DND-41 (cell line): ENCODE measurements at regions not wholly inside any gene's neighbourhood (a gene's known extent, or its start where the extent isn't known, plus 50 kb on each side); places are given as distances from the start of the nearest gene placed in this dataset.

Experiments
- ATAC-seq: fragments of 200-7000 bp; cut with Tn5 transposase; 3 replicates; pipeline ENCODE4 v1.9.1; 2021; ENCODE audit warnings: low read depth; ENCODE audit not compliant: insufficient read depth
- DNase-seq: peaks from one replicate; pipeline ENCODE4 v3.0.0-alpha.2; 2020
- H2AFZ ChIP-seq: 2 replicates; pipeline ENCODE4 v1.6.0; 2012; ENCODE audit warnings: low read depth, low read length
- H3K27ac ChIP-seq: 2 replicates; pipeline ENCODE4 v1.5.1; 2012; ENCODE audit warnings: low read length, inconsistent platforms
- H3K27me3 ChIP-seq: fragments of 200-600 bp; sonication (generic); 2 replicates; pipeline ENCODE4 v1.6.0; 2012; ENCODE audit warnings: low read length, mild to moderate bottlenecking, inconsistent platforms; ENCODE audit not compliant: insufficient read depth, poor library complexity
- H3K36me3 ChIP-seq: 2 replicates; pipeline ENCODE4 v1.5.1; 2012; ENCODE audit warnings: low read length, inconsistent platforms; ENCODE audit not compliant: insufficient read depth
- H3K4me1 ChIP-seq: 2 replicates; pipeline ENCODE4 v1.5.1; 2012; ENCODE audit warnings: mild to moderate bottlenecking, low read length; ENCODE audit not compliant: insufficient read depth
- H3K4me2 ChIP-seq: 2 replicates; pipeline ENCODE4 v1.6.0; 2012; ENCODE audit warnings: mild to moderate bottlenecking, moderate library complexity, low read length, inconsistent platforms; ENCODE audit not compliant: insufficient read depth
- H3K4me3 ChIP-seq, 2 experiments: fragments of 200-600 bp in 1 of 2; shearing (Covaris generic) in 1 of 2; 2 replicates each; pipeline ENCODE4 v1.5.1; 2012 to 2016; ENCODE audit warnings: inconsistent platforms in 2 of 2, low read length in 2 of 2, mild to moderate bottlenecking in 2 of 2, low read depth in 1 of 2, moderate library complexity in 1 of 2
- H3K79me2 ChIP-seq: 2 replicates; pipeline ENCODE4 v1.6.0; 2012; ENCODE audit warnings: low read length, inconsistent platforms; ENCODE audit not compliant: insufficient read depth
- H3K9ac ChIP-seq: 2 replicates; pipeline ENCODE4 v1.6.0; 2012; ENCODE audit warnings: low read depth, mild to moderate bottlenecking, inconsistent platforms, low read length, moderate library complexity
- H3K9me3 ChIP-seq: 2 replicates; pipeline ENCODE4 v1.5.1; 2012; ENCODE audit warnings: low read length, moderate library complexity, mild to moderate bottlenecking, inconsistent platforms; ENCODE audit not compliant: insufficient read depth, severe bottlenecking
- H4K20me1 ChIP-seq: 2 replicates; pipeline ENCODE4 v1.6.0; 2012; ENCODE audit warnings: low read length; ENCODE audit not compliant: insufficient read depth
- EZH2 ChIP-seq: IDR thresholded peaks from 3 replicates; pipeline ENCODE4 v1.6.1; 2012; ENCODE audit warnings: borderline replicate concordance, low read depth, mild to moderate bottlenecking, moderate library complexity, low read length, inconsistent platforms; ENCODE audit not compliant: severe bottlenecking
- TF ChIP-seq, protein P1 (sequence below): IDR thresholded peaks from 2 replicates; pipeline ENCODE4 v1.5.1; 2012; ENCODE audit warnings: borderline replicate concordance, low read length, moderate library complexity, mild to moderate bottlenecking; ENCODE audit not compliant: poor library complexity, severe bottlenecking; ENCODE audit errors: extremely low read depth

DNA sequence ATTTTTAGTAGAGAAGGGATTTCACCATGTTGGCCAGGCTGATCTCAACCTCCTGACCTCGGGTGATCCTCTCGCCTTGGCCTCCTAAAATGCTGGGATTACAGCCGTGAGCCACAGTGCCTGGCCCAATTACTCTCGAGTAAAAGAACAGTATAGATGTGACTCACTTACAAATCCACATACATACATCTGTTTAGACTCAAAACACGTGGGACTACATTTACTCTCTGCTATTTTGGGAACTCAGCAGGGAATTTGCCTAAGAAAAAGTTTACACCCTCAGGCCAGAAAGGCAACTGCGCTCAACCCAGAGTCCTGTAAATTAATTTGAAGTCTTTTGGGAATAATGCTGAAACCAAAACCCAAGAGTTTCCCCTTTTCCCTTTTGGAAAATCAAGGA is 289.7 kb downstream of the KLF6 start:
- H3K27ac ChIP-seq, result no peak overlapping the region

DNA sequence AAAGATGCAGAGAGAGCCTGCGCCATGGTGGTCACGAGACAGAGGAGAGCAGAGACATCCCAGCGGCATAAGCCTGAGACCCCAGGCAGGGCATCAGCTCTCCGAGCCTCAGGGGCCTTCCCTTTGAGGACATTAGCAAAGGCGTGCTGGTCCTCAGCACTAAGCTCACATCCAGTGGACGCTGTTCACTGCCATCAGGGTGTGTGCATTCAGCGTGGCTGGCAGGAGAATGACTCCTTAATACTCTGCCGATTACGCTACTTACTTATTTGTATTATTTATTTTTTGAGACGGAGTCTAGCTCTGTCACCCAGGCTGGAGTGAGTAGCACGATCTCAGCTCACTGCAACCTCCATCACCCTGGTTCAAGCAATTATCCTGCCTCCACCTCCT is 290.2 kb downstream of the KLF6 start:
- DNase-seq (no peak), ATAC-seq (no peak)
- no peak overlapping the region for H3K9ac ChIP-seq
- H3K79me2 ChIP-seq, result no peaks in the 10 kb centered on the region
- H4K20me1 ChIP-seq, result no peaks in the 10 kb centered on the region
- no peak overlapping the region for H3K4me2 ChIP-seq
- H3K27me3 ChIP-seq, result no peaks in the 10 kb centered on the region
- H3K4me3 ChIP-seq, result no peak overlapping the region
- no peak overlapping the region for H2AFZ ChIP-seq
- no peak overlapping the region for H3K27ac ChIP-seq
- no peaks in the 10 kb centered on the region for H3K36me3 ChIP-seq
- TF ChIP-seq EZH2, result no peak
- TF ChIP-seq, protein P1, sequence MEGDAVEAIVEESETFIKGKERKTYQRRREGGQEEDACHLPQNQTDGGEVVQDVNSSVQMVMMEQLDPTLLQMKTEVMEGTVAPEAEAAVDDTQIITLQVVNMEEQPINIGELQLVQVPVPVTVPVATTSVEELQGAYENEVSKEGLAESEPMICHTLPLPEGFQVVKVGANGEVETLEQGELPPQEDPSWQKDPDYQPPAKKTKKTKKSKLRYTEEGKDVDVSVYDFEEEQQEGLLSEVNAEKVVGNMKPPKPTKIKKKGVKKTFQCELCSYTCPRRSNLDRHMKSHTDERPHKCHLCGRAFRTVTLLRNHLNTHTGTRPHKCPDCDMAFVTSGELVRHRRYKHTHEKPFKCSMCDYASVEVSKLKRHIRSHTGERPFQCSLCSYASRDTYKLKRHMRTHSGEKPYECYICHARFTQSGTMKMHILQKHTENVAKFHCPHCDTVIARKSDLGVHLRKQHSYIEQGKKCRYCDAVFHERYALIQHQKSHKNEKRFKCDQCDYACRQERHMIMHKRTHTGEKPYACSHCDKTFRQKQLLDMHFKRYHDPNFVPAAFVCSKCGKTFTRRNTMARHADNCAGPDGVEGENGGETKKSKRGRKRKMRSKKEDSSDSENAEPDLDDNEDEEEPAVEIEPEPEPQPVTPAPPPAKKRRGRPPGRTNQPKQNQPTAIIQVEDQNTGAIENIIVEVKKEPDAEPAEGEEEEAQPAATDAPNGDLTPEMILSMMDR, result no peak
- no peaks in the 10 kb centered on the region for H3K4me1 ChIP-seq
- no peaks in the 10 kb centered on the region for H3K9me3 ChIP-seq

More for the DNA sequence above, 289.7 kb downstream of the KLF6 start:
- H3K9me3 ChIP-seq, result no peaks in the 10 kb centered on the region
- H4K20me1 ChIP-seq, result no peaks in the 10 kb centered on the region
- H2AFZ ChIP-seq, result no peak overlapping the region
- no peaks in the 10 kb centered on the region for H3K79me2 ChIP-seq
- TF ChIP-seq, protein P1, result no peak
- no peak for TF ChIP-seq EZH2
- no peaks in the 10 kb centered on the region for H3K36me3 ChIP-seq
- DNase-seq (no peak), ATAC-seq (no peak)
- no peaks in the 10 kb centered on the region for H3K27me3 ChIP-seq
- no peak overlapping the region for H3K4me2 ChIP-seq
- no peak overlapping the region for H3K9ac ChIP-seq
- no peaks in the 10 kb centered on the region for H3K4me1 ChIP-seq
- no peak overlapping the region for H3K4me3 ChIP-seq

DNA sequence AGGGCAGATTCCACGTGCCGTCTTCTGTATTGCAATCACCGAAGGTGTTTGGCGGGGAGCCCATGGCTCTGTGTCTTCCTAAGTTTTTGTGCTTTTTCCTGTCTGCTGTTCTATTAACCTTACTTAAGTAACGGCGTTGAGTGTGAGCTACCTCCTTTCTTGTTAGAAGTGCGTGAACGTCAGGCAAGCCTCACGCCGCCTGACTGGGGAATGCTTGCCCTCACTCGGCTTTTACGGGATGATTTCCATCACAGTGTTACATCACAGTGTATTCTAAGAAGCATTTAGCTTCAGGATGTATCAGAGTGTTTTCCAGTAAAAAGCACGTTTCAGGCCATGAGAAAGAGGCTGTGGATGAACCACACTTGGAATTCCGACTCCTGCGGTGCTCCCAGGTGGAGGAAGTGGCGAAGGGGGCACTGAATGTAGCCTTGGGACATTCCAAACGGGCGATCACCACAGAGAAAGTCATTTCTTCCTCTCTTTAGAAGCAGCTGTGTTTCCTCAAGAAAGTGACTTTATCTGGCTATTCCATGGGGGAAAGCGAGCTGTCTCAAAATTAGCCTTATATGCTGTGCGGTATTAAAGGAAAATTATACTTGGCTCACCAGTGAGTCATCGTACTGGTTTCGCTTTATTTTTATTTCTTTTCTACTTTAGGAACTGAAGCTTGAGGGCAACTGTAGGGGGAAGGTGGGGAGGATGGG is 290.7 kb downstream of the KLF6 start:
- Histone ChIP-seq H2AFZ (no peak overlapping the region), H3K9me3 (no peaks in the 10 kb centered on the region), H4K20me1 (no peaks in the 10 kb centered on the region), H3K36me3 (no peaks in the 10 kb centered on the region), H3K4me3 (no peak overlapping the region), H3K4me2 (no peak overlapping the region), H3K27me3 (no peaks in the 10 kb centered on the region), H3K27ac (no peak overlapping the region), H3K9ac (no peak overlapping the region), H3K79me2 (no peaks in the 10 kb centered on the region), H3K4me1 (no peaks in the 10 kb centered on the region)
- ATAC-seq, result no peak
- DNase-seq, result no peak
- TF ChIP-seq, protein P1, result no peak
- no peak for TF ChIP-seq EZH2
